ENCODE measurements at regions not wholly inside any gene's neighbourhood (a gene's known extent, or its start where the extent isn't known, plus 50 kb on each side); places are given as distances from the start of the nearest gene placed in this dataset.

- POLR2A ChIA-PET: no interaction called here
- Histone ChIP-seq H3K79me2 (ENCODE audit: insufficient read depth, low read length) (no peaks in the 10 kb centered on the region), H3K9me3 (ENCODE audit: control insufficient read depth in 1 of 2, insufficient read depth in 1 of 2, low read depth in 1 of 2, low read length in 2 of 2) (no peaks in the 10 kb centered on the region), H3K4me1 (ENCODE audit: control insufficient read depth in 1 of 2, insufficient read depth in 2 of 2, low read length in 2 of 2) (no peaks in the 10 kb centered on the region), H3K27me3 (ENCODE audit: insufficient read depth, low read length) (no peaks in the 10 kb centered on the region), H3K27ac (ENCODE audit: low read depth, low read length) (no peak overlapping the region), H3K4me2 (ENCODE audit: low read length) (no peak overlapping the region), H3K4me3 (replicated peaks in 1 of 2; ENCODE audit: low read depth in 1 of 2, low read length in 2 of 2) (no peak overlapping the region), H3K36me3 (ENCODE audit: control insufficient read depth in 1 of 2, insufficient read depth in 2 of 2, low read length in 2 of 2) (no peaks in the 10 kb centered on the region), H4K20me1 (ENCODE audit: insufficient read depth) (no peaks in the 10 kb centered on the region), H3K9me2 (ENCODE audit: insufficient read depth) (no peaks in the 10 kb centered on the region), H2AFZ (ENCODE audit: low read depth, low read length, poor library complexity, severe bottlenecking) (no peak overlapping the region), H3K9ac (ENCODE audit: low read length) (no peak overlapping the region)
- BruUV-seq (replicated peaks): no TSS peak
- intact Hi-C loops (cut with micrococcal nuclease): no loop called here
- RAD21 ChIA-PET (ENCODE audit: low non-redundant PET in 1 of 2, low total read pairs in 2 of 2, uncharacterized antibody in 2 of 2, unreplicated experiment in 2 of 2): no interaction called here
- ATAC-seq: no peak
- CTCF ChIA-PET: no interaction called here
- TF ChIP-seq ELF1 (IDR thresholded peaks at IDR 0.05; ENCODE audit: borderline replicate concordance, low read depth): no peak
- no peak for TF ChIP-seq ZFX (IDR thresholded peaks at IDR 0.05)
- no peak for TF ChIP-seq SIN3A (IDR thresholded peaks at IDR 0.05; ENCODE audit: low read depth)
- TF ChIP-seq RAD21 (IDR thresholded peaks at IDR 0.05; ENCODE audit: low read depth): no peak
- no peak for TF ChIP-seq SRF (IDR thresholded peaks at IDR 0.05; ENCODE audit: low read depth)
- no peak for TF ChIP-seq FOSL1 (IDR thresholded peaks at IDR 0.05; ENCODE audit: low read depth)
- TF ChIP-seq CTCF (IDR thresholded peaks at IDR 0.05 in 2 of 3, conservative IDR thresholded peaks at IDR 0.05 in 1 of 3; ENCODE audit: borderline replicate concordance in 1 of 3, insufficient read depth in 1 of 3, low read depth in 2 of 3, low read length in 2 of 3): no peak
- DNase-seq (ENCODE audit: low read depth, low spot score): no peak
Observed at GRCh38 chr21:30943920-30944319, 62.5 kb upstream of the KRTAP11-1 start.

GRCh38 chr21:30943243-30943642, 61.9 kb upstream of the KRTAP11-1 start:
- RAD21 ChIA-PET (ENCODE audit: low non-redundant PET in 1 of 2, low total read pairs in 2 of 2, uncharacterized antibody in 2 of 2, unreplicated experiment in 2 of 2): no interaction called here

More at GRCh38 chr21:30943243-30943642, 61.9 kb upstream of the KRTAP11-1 start:
- ChIA-PET POLR2A (no interaction called here), CTCF (no interaction called here)
- no peak for ATAC-seq
- Histone ChIP-seq H3K9ac (ENCODE audit: low read length) (no peak overlapping the region), H3K9me3 (ENCODE audit: control insufficient read depth in 1 of 2, insufficient read depth in 1 of 2, low read depth in 1 of 2, low read length in 2 of 2) (no peaks in the 10 kb centered on the region), H3K4me1 (ENCODE audit: control insufficient read depth in 1 of 2, insufficient read depth in 2 of 2, low read length in 2 of 2) (no peaks in the 10 kb centered on the region), H3K27ac (ENCODE audit: low read depth, low read length) (no peak overlapping the region), H3K79me2 (ENCODE audit: insufficient read depth, low read length) (no peaks in the 10 kb centered on the region), H2AFZ (ENCODE audit: low read depth, low read length, poor library complexity, severe bottlenecking) (no peak overlapping the region), H3K36me3 (ENCODE audit: control insufficient read depth in 1 of 2, insufficient read depth in 2 of 2, low read length in 2 of 2) (no peaks in the 10 kb centered on the region), H3K27me3 (ENCODE audit: insufficient read depth, low read length) (no peaks in the 10 kb centered on the region), H3K9me2 (ENCODE audit: insufficient read depth) (no peaks in the 10 kb centered on the region), H3K4me2 (ENCODE audit: low read length) (no peak overlapping the region), H3K4me3 (replicated peaks in 1 of 2; ENCODE audit: low read depth in 1 of 2, low read length in 2 of 2) (no peak overlapping the region), H4K20me1 (ENCODE audit: insufficient read depth) (no peaks in the 10 kb centered on the region)
- no peak for TF ChIP-seq POLR2A (IDR thresholded peaks at IDR 0.05; ENCODE audit: borderline replicate concordance, extremely low read depth, insufficient read depth, insufficient read length)
- TF ChIP-seq ZNF274 (IDR thresholded peaks at IDR 0.05; ENCODE audit: low read depth, low read length): no peak
- no peak for TF ChIP-seq ELF1 (IDR thresholded peaks at IDR 0.05; ENCODE audit: borderline replicate concordance, low read depth)
- intact Hi-C loops (cut with micrococcal nuclease): no loop called here
- no TSS peak for BruUV-seq (replicated peaks)
- no peak for DNase-seq (ENCODE audit: low read depth, low spot score)

All from HCT116 (cell line).